Tibial artery (tissue), 4 donors: ENCODE measurements at regions not wholly inside any gene's neighbourhood (a gene's known extent, or its start where the extent isn't known, plus 50 kb on each side); places are given as distances from the start of the nearest gene placed in this dataset.

ENCODE experiments used
- DNase-seq, 2 donors: peaks; one replicate each; pipeline ENCODE4 v3.0.0-alpha.2; 2019
- H3K27ac ChIP-seq, 2 donors: fragments of 200-600 bp; sonication (generic) in 1 of 2; 1 replicate in 1 of 2; 2 replicates in 1 of 2; pipeline ENCODE4 v1.5.1; 2018 to 2019; ENCODE audit warnings: mild to moderate bottlenecking in 1 of 2
- H3K27me3 ChIP-seq, 2 donors: fragments of 200-600 bp; sonication (generic) in 1 of 2; one replicate each; pipeline versions ENCODE4 v1.5.1 to v1.6.0; 2016 to 2019
- H3K36me3 ChIP-seq, 3 donors: fragments of 200-600 bp; sonication (generic) in 2 of 3; one replicate each; pipeline ENCODE4 v1.5.1; 2016 to 2019; ENCODE audit warnings: mild to moderate bottlenecking in 2 of 3
- H3K4me1 ChIP-seq, 4 donors: fragments of 200-600 bp; sonication (generic) in 2 of 4; 1 replicate in 3 of 4; 2 replicates in 1 of 4; pipeline ENCODE4 v1.5.1; 2016 to 2019
- H3K4me3 ChIP-seq, 2 donors: fragments of 200-600 bp; sonication (generic) in 1 of 2; 1 replicate in 1 of 2; 2 replicates in 1 of 2; pipeline ENCODE4 v1.5.1; 2018 to 2019; ENCODE audit warnings: mild to moderate bottlenecking in 2 of 2
- H3K9me3 ChIP-seq, 3 donors: fragments of 200-600 bp; sonication (generic) in 1 of 3; one replicate each; pipeline ENCODE4 v1.5.1; 2016 to 2019
- CTCF ChIP-seq, 2 experiments: fragments of 200-600 bp in 1 of 2; fragments of 450-650 bp in 1 of 2; IDR thresholded peaks; one replicate each; pipeline ENCODE4 v1.5.1; 2017 to 2019; ENCODE audit warnings: antibody characterized with exemption in 2 of 2, mild to moderate bottlenecking in 1 of 2, moderate library complexity in 1 of 2
- intact Hi-C: fragments of 100-400 bp; cut with DNase I; formaldehyde crosslinking; loops from one replicate; pipeline ENCODE4 v1.15.0; 2023; ENCODE audit warnings: low total_unique reads

- Histone ChIP-seq H3K4me3 (no peak overlapping the region), H3K4me1 (peaks cover 0 to 45% (median 27%) of the 10 kb centered on the region in 4 donors), H3K36me3 (no peaks in the 10 kb centered on the region), H3K27ac (no peak overlapping the region), H3K27me3 (no peaks in the 10 kb centered on the region), H3K9me3 (no peaks in the 10 kb centered on the region)
- no peak for TF ChIP-seq CTCF (IDR thresholded peaks at IDR 0.05)
- intact Hi-C loops, result no loop called here
- no peak for DNase-seq
These were observed 300.9 kb downstream of the CYP26B1 start for GRCh38 chr2:71846669-71847291.

- Histone ChIP-seq H3K4me3 (no peak overlapping the region), H3K27me3 (no peaks in the 10 kb centered on the region), H3K9me3 (no peaks in the 10 kb centered on the region), H3K36me3 (no peaks in the 10 kb centered on the region), H3K4me1 (peaks cover 0 to 38% (median 20%) of the 10 kb centered on the region in 4 donors), H3K27ac (no peak overlapping the region)
- TF ChIP-seq CTCF (IDR thresholded peaks at IDR 0.05), result no peak
- no peak for DNase-seq
- intact Hi-C loops, result no loop called here
These were observed 301.6 kb downstream of the CYP26B1 start for GRCh38 chr2:71846072-71846471.

- no peak for TF ChIP-seq CTCF (IDR thresholded peaks at IDR 0.05)
These were observed 302.7 kb downstream of the CYP26B1 start for GRCh38 chr2:71844967-71845366.

GRCh38 chr2:71843391-71843850 is 304.2 kb downstream of the CYP26B1 start:
- no peak for DNase-seq
- peaks cover 0 to 14% (median 0%) of the 10 kb centered on the region in 4 donors for H3K4me1 ChIP-seq
- no peak overlapping the region for H3K27ac ChIP-seq
- TF ChIP-seq CTCF (IDR thresholded peaks at IDR 0.05), result no peak
- no peak overlapping the region for H3K4me3 ChIP-seq
- no peaks in the 10 kb centered on the region for H3K36me3 ChIP-seq
- no peaks in the 10 kb centered on the region for H3K9me3 ChIP-seq
- intact Hi-C loops, result no loop called here
- H3K27me3 ChIP-seq, result no peaks in the 10 kb centered on the region

More at GRCh38 chr2:71844967-71845366, 302.7 kb downstream of the CYP26B1 start:
- intact Hi-C loops, result no loop called here
- no peak overlapping the region for H3K4me3 ChIP-seq
- no peak overlapping the region for H3K27ac ChIP-seq
- H3K9me3 ChIP-seq, result no peaks in the 10 kb centered on the region
- H3K27me3 ChIP-seq, result no peaks in the 10 kb centered on the region
- peaks cover 0 to 26% (median 10%) of the 10 kb centered on the region in 4 donors for H3K4me1 ChIP-seq
- no peaks in the 10 kb centered on the region for H3K36me3 ChIP-seq
- DNase-seq, result no peak

GRCh38 chr2:71842744-71843143 is 304.9 kb downstream of the CYP26B1 start:
- Histone ChIP-seq H3K9me3 (no peaks in the 10 kb centered on the region), H3K4me3 (no peak overlapping the region), H3K27ac (no peak overlapping the region), H3K27me3 (no peaks in the 10 kb centered on the region), H3K4me1 (peaks cover 0 to 14% (median 0%) of the 10 kb centered on the region in 4 donors), H3K36me3 (no peaks in the 10 kb centered on the region)
- DNase-seq, result no peak
- TF ChIP-seq CTCF (IDR thresholded peaks at IDR 0.05), result no peak
- intact Hi-C loops, result no loop called here
